H1 (cell line): ENCODE measurements at regions not wholly inside any gene's neighbourhood (a gene's known extent, or its start where the extent isn't known, plus 50 kb on each side); places are given as distances from the start of the nearest gene placed in this dataset.

Experiments
- ATF2 ChIP-seq: IDR thresholded peaks from 2 replicates; pipeline ENCODE4 v1.6.1; 2012; ENCODE audit warnings: low read length, inconsistent platforms
- BRCA1 ChIP-seq: IDR thresholded peaks from 2 replicates; pipeline ENCODE4 v1.6.1; 2012; ENCODE audit warnings: low read depth, low read length, improper control_type of control experiment
- JUN ChIP-seq: IDR thresholded peaks from 2 replicates; pipeline ENCODE4 v1.6.1; 2011; ENCODE audit warnings: low read depth, mild to moderate bottlenecking, improper control_type of control experiment, low read length
- KDM4A ChIP-seq: IDR thresholded peaks from one replicate; pipeline ENCODE4 v1.7.1; 2012; ENCODE audit warnings: low read depth, mild to moderate bottlenecking, moderate library complexity, low read length, inconsistent platforms; ENCODE audit not compliant: severe bottlenecking
- SIRT6 ChIP-seq: IDR thresholded peaks from one replicate; pipeline ENCODE4 v1.7.1; 2012; ENCODE audit warnings: low read length, inconsistent platforms
- SRF ChIP-seq: IDR thresholded peaks from 2 replicates; pipeline ENCODE4 v1.6.1; 2011; ENCODE audit warnings: mild to moderate bottlenecking, low read depth, low read length, moderate library complexity
- SUZ12 ChIP-seq: fragments of 200-600 bp; sonication (generic); IDR thresholded peaks from 2 replicates; pipeline ENCODE4 v1.6.1; 2012; ENCODE audit warnings: mild to moderate bottlenecking, inconsistent platforms, low read length, moderate library complexity, mixed read lengths
- TF ChIP-seq, protein P1 (sequence below): fragments of 300-600 bp; sonication (generic); IDR thresholded peaks from 2 replicates; pipeline ENCODE4 v1.7.1; 2012; ENCODE audit warnings: low read length, moderate library complexity, mild to moderate bottlenecking, inconsistent platforms; ENCODE audit not compliant: insufficient replicate concordance

- TF ChIP-seq, protein P1, sequence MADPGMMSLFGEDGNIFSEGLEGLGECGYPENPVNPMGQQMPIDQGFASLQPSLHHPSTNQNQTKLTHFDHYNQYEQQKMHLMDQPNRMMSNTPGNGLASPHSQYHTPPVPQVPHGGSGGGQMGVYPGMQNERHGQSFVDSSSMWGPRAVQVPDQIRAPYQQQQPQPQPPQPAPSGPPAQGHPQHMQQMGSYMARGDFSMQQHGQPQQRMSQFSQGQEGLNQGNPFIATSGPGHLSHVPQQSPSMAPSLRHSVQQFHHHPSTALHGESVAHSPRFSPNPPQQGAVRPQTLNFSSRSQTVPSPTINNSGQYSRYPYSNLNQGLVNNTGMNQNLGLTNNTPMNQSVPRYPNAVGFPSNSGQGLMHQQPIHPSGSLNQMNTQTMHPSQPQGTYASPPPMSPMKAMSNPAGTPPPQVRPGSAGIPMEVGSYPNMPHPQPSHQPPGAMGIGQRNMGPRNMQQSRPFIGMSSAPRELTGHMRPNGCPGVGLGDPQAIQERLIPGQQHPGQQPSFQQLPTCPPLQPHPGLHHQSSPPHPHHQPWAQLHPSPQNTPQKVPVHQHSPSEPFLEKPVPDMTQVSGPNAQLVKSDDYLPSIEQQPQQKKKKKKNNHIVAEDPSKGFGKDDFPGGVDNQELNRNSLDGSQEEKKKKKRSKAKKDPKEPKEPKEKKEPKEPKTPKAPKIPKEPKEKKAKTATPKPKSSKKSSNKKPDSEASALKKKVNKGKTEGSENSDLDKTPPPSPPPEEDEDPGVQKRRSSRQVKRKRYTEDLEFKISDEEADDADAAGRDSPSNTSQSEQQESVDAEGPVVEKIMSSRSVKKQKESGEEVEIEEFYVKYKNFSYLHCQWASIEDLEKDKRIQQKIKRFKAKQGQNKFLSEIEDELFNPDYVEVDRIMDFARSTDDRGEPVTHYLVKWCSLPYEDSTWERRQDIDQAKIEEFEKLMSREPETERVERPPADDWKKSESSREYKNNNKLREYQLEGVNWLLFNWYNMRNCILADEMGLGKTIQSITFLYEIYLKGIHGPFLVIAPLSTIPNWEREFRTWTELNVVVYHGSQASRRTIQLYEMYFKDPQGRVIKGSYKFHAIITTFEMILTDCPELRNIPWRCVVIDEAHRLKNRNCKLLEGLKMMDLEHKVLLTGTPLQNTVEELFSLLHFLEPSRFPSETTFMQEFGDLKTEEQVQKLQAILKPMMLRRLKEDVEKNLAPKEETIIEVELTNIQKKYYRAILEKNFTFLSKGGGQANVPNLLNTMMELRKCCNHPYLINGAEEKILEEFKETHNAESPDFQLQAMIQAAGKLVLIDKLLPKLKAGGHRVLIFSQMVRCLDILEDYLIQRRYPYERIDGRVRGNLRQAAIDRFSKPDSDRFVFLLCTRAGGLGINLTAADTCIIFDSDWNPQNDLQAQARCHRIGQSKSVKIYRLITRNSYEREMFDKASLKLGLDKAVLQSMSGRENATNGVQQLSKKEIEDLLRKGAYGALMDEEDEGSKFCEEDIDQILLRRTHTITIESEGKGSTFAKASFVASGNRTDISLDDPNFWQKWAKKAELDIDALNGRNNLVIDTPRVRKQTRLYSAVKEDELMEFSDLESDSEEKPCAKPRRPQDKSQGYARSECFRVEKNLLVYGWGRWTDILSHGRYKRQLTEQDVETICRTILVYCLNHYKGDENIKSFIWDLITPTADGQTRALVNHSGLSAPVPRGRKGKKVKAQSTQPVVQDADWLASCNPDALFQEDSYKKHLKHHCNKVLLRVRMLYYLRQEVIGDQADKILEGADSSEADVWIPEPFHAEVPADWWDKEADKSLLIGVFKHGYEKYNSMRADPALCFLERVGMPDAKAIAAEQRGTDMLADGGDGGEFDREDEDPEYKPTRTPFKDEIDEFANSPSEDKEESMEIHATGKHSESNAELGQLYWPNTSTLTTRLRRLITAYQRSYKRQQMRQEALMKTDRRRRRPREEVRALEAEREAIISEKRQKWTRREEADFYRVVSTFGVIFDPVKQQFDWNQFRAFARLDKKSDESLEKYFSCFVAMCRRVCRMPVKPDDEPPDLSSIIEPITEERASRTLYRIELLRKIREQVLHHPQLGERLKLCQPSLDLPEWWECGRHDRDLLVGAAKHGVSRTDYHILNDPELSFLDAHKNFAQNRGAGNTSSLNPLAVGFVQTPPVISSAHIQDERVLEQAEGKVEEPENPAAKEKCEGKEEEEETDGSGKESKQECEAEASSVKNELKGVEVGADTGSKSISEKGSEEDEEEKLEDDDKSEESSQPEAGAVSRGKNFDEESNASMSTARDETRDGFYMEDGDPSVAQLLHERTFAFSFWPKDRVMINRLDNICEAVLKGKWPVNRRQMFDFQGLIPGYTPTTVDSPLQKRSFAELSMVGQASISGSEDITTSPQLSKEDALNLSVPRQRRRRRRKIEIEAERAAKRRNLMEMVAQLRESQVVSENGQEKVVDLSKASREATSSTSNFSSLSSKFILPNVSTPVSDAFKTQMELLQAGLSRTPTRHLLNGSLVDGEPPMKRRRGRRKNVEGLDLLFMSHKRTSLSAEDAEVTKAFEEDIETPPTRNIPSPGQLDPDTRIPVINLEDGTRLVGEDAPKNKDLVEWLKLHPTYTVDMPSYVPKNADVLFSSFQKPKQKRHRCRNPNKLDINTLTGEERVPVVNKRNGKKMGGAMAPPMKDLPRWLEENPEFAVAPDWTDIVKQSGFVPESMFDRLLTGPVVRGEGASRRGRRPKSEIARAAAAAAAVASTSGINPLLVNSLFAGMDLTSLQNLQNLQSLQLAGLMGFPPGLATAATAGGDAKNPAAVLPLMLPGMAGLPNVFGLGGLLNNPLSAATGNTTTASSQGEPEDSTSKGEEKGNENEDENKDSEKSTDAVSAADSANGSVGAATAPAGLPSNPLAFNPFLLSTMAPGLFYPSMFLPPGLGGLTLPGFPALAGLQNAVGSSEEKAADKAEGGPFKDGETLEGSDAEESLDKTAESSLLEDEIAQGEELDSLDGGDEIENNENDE = no peak
- TF ChIP-seq JUN = no peak
- TF ChIP-seq SRF = no peak
- no peak for TF ChIP-seq SIRT6
- no peak for TF ChIP-seq KDM4A
- TF ChIP-seq SUZ12 = no peak
- no peak for TF ChIP-seq BRCA1
- TF ChIP-seq ATF2 = no peak
These were observed 295.6 kb downstream of the PTPRC start (continued) for GRCh38 chr1:198934426-198934825.
